ENCODE measurements at regions not wholly inside any gene's neighbourhood (a gene's known extent, or its start where the extent isn't known, plus 50 kb on each side); places are given as distances from the start of the nearest gene placed in this dataset.

DNA sequence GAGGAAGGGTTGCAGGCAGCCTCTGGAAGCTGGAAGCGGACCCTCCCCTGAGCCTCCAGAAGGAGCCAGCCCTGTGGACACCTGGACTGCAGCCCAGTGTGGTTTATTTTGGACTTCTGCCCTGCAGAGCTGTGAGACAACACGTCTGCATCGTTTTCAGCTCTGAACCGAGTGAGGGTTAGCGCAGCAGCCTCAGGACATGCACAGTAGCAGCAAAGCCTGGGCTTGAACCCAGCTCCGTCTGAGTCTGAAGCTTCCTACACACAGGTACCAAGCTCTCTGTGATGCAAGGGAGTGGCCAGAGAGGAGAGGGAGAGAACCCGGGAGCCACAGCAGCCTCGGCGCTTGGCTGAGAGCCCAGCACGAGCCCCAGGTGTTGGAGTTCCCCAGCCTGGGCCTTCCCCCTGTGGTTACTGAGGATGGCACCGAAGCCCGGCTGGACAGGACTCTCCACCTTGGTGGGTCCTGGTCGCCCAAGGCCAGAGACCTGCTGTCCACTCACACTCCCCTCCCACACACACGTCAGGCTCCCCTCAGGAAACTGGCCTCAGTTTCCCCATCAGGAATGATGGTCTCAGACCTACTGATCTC lies 128.2 kb downstream of the OLFM1 start:
- Histone ChIP-seq H3K4me1 (ENCODE audit: control insufficient read depth, extremely low read depth, insufficient read depth, low read length) (no peaks in the 10 kb centered on the region), H2AFZ (ENCODE audit: control insufficient read depth, low read length) (no peak overlapping the region), H3K4me3 (ENCODE audit: control insufficient read depth in 2 of 3, extremely low read depth in 1 of 3, insufficient read depth in 2 of 3, low read depth in 1 of 3, low read length in 3 of 3) (no peak overlapping the region), H3K79me2 (ENCODE audit: control insufficient read depth, insufficient read depth, low read length) (no peaks in the 10 kb centered on the region), H4K20me1 (ENCODE audit: control insufficient read depth, extremely low read depth, insufficient read depth, low read length) (no peaks in the 10 kb centered on the region), H3K27me3 (ENCODE audit: control insufficient read depth, extremely low read depth, insufficient read depth, low read length) (peaks cover 24% of the 10 kb centered on the region), H3K36me3 (ENCODE audit: control insufficient read depth in 2 of 2, extremely low read depth in 1 of 2, insufficient read depth in 2 of 2, low read length in 2 of 2) (no peaks in the 10 kb centered on the region), H3K27ac (ENCODE audit: control insufficient read depth, insufficient read depth, low read length) (no peak overlapping the region), H3K9me1 (ENCODE audit: control insufficient read depth, extremely low read depth, insufficient read depth, low read length) (no peaks in the 10 kb centered on the region), H3K9me3 (ENCODE audit: control insufficient read depth, low read depth, low read length) (peaks cover 4% of the 10 kb centered on the region), H3K9ac (ENCODE audit: control insufficient read depth, extremely low read depth, insufficient read depth, low read length) (no peak overlapping the region), H3K4me2 (ENCODE audit: control insufficient read depth, extremely low read depth, insufficient read depth, low read depth, low read length) (no peak overlapping the region)
- dilution Hi-C loops (cut with MboI; ENCODE audit: extremely low pct_ligation_motif_present, low sequenced_read_pairs): no loop called here
- TF ChIP-seq, protein P1, sequence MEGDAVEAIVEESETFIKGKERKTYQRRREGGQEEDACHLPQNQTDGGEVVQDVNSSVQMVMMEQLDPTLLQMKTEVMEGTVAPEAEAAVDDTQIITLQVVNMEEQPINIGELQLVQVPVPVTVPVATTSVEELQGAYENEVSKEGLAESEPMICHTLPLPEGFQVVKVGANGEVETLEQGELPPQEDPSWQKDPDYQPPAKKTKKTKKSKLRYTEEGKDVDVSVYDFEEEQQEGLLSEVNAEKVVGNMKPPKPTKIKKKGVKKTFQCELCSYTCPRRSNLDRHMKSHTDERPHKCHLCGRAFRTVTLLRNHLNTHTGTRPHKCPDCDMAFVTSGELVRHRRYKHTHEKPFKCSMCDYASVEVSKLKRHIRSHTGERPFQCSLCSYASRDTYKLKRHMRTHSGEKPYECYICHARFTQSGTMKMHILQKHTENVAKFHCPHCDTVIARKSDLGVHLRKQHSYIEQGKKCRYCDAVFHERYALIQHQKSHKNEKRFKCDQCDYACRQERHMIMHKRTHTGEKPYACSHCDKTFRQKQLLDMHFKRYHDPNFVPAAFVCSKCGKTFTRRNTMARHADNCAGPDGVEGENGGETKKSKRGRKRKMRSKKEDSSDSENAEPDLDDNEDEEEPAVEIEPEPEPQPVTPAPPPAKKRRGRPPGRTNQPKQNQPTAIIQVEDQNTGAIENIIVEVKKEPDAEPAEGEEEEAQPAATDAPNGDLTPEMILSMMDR (optimal IDR thresholded peaks at IDR 0.05 in 1 of 3, IDR thresholded peaks at IDR 0.05 in 1 of 3, conservative IDR thresholded peaks at IDR 0.05 in 1 of 3; ENCODE audit: extremely low read depth in 1 of 3, insufficient read depth in 2 of 3, low read length in 3 of 3): no peak
- no peak for TF ChIP-seq EZH2 (IDR thresholded peaks at IDR 0.05; ENCODE audit: low read length)
- DNase-seq (ENCODE audit: low read depth, low spot score) (no peak), FAIRE-seq (no peak)

GRCh38 chr9:135216236-135216635 lies 128.8 kb downstream of the OLFM1 start:
- no peak overlapping the region for H3K9ac ChIP-seq (ENCODE audit: control insufficient read depth, extremely low read depth, insufficient read depth, low read length)
- H2AFZ ChIP-seq (ENCODE audit: control insufficient read depth, low read length): no peak overlapping the region
- FAIRE-seq: no peak
- dilution Hi-C loops (cut with MboI; ENCODE audit: extremely low pct_ligation_motif_present, low sequenced_read_pairs): no loop called here
- H3K27ac ChIP-seq (ENCODE audit: control insufficient read depth, insufficient read depth, low read length): no peak overlapping the region
- DNase-seq (ENCODE audit: low read depth, low spot score): no peak
- no peaks in the 10 kb centered on the region for H3K4me1 ChIP-seq (ENCODE audit: control insufficient read depth, extremely low read depth, insufficient read depth, low read length)
- H3K79me2 ChIP-seq (ENCODE audit: control insufficient read depth, insufficient read depth, low read length): no peaks in the 10 kb centered on the region
- peaks cover 24% of the 10 kb centered on the region for H3K27me3 ChIP-seq (ENCODE audit: control insufficient read depth, extremely low read depth, insufficient read depth, low read length)
- no peaks in the 10 kb centered on the region for H3K36me3 ChIP-seq (ENCODE audit: control insufficient read depth in 2 of 2, extremely low read depth in 1 of 2, insufficient read depth in 2 of 2, low read length in 2 of 2)
- no peaks in the 10 kb centered on the region for H4K20me1 ChIP-seq (ENCODE audit: control insufficient read depth, extremely low read depth, insufficient read depth, low read length)
- H3K4me2 ChIP-seq (ENCODE audit: control insufficient read depth, extremely low read depth, insufficient read depth, low read depth, low read length): no peak overlapping the region
- no peaks in the 10 kb centered on the region for H3K9me1 ChIP-seq (ENCODE audit: control insufficient read depth, extremely low read depth, insufficient read depth, low read length)
- no peak overlapping the region for H3K4me3 ChIP-seq (ENCODE audit: control insufficient read depth in 2 of 3, extremely low read depth in 1 of 3, insufficient read depth in 2 of 3, low read depth in 1 of 3, low read length in 3 of 3)
- H3K9me3 ChIP-seq (ENCODE audit: control insufficient read depth, low read depth, low read length): peaks cover 4% of the 10 kb centered on the region
- no peak for TF ChIP-seq EZH2 (IDR thresholded peaks at IDR 0.05; ENCODE audit: low read length)

Data from keratinocyte (primary cell).